Liver (tissue), 8 donors: ENCODE measurements at regions not wholly inside any gene's neighbourhood (a gene's known extent, or its start where the extent isn't known, plus 50 kb on each side); places are given as distances from the start of the nearest gene placed in this dataset.

ENCODE experiments used
- DNase-seq: peaks from one replicate; pipeline ENCODE4 v3.0.0-alpha.2; 2017; ENCODE audit warnings: low spot score
- H3K27ac ChIP-seq, 2 donors: one replicate each; pipeline ENCODE4 v1.7.0; 2013; ENCODE audit warnings: inconsistent platforms in 2 of 2, low read length in 2 of 2, control low read depth in 1 of 2, low read depth in 1 of 2, mild to moderate bottlenecking in 1 of 2
- H3K27me3 ChIP-seq, 4 donors: one replicate each; pipeline versions ENCODE4 v1.6.1 to v1.7.0; 2013; ENCODE audit warnings: low read length in 3 of 4, inconsistent platforms in 1 of 4, mild to moderate bottlenecking in 1 of 4, moderate library complexity in 1 of 4; ENCODE audit not compliant: control insufficient read depth in 4 of 4, insufficient read depth in 4 of 4
- H3K36me3 ChIP-seq, 4 donors: one replicate each; pipeline versions ENCODE4 v1.6.1 to v1.7.0; 2013; ENCODE audit warnings: low read length in 3 of 4, mild to moderate bottlenecking in 3 of 4, low read depth in 1 of 4, moderate library complexity in 1 of 4; ENCODE audit not compliant: control insufficient read depth in 4 of 4, insufficient read depth in 3 of 4
- H3K4me1 ChIP-seq, 4 donors: one replicate each; pipeline versions ENCODE4 v1.6.1 to v1.7.0; 2013; ENCODE audit warnings: low read length in 3 of 4, mild to moderate bottlenecking in 3 of 4, moderate library complexity in 1 of 4; ENCODE audit not compliant: control insufficient read depth in 4 of 4, insufficient read depth in 4 of 4
- H3K4me3 ChIP-seq, 3 donors: one replicate each; pipeline versions ENCODE4 v1.6.1 to v1.7.0; 2013; ENCODE audit warnings: low read length in 3 of 3, control low read depth in 1 of 3, low read depth in 1 of 3, mild to moderate bottlenecking in 1 of 3
- H3K9ac ChIP-seq, 2 donors: one replicate each; pipeline ENCODE4 v1.7.0; 2013; ENCODE audit warnings: low read length in 2 of 2, mild to moderate bottlenecking in 2 of 2, moderate library complexity in 2 of 2, control low read depth in 1 of 2, low read depth in 1 of 2
- H3K9me3 ChIP-seq, 4 donors: one replicate each; pipeline versions ENCODE4 v1.6.1 to v1.7.0; 2013; ENCODE audit warnings: low read length in 3 of 4; ENCODE audit not compliant: control insufficient read depth in 4 of 4
- CTCF ChIP-seq: fragments of 150-350 bp; IDR thresholded peaks from 2 replicates; pipeline ENCODE4 v1.5.1; 2017; ENCODE audit warnings: improper control_type of control experiment, low read depth, low read length; ENCODE audit not compliant: missing input control
- EGR1 ChIP-seq, 2 donors: IDR thresholded peaks; 2 replicates each; pipeline ENCODE4 v1.6.1; 2016 to 2018; ENCODE audit warnings: antibody characterized with exemption in 2 of 2, low read depth in 2 of 2
- FOXA2 ChIP-seq: IDR thresholded peaks from 2 replicates; pipeline ENCODE4 v1.6.1; 2016; ENCODE audit warnings: antibody characterized with exemption
- GABPA ChIP-seq, 2 donors: IDR thresholded peaks in 1 of 2; conservative IDR thresholded peaks in 1 of 2; 2 replicates each; pipeline ENCODE4 v1.6.1; 2016; ENCODE audit warnings: antibody characterized with exemption in 2 of 2, mild to moderate bottlenecking in 1 of 2, moderate library complexity in 1 of 2
- HNF4A ChIP-seq, 2 donors: conservative IDR thresholded peaks; 2 replicates each; pipeline ENCODE4 v1.6.1; 2016; ENCODE audit warnings: antibody characterized with exemption in 2 of 2, mild to moderate bottlenecking in 2 of 2
- HNF4G ChIP-seq: IDR thresholded peaks from 2 replicates; pipeline ENCODE4 v1.6.1; 2016; ENCODE audit warnings: antibody characterized with exemption
- JUND ChIP-seq, 2 donors: IDR thresholded peaks; 2 replicates each; pipeline ENCODE4 v1.6.1; 2016; ENCODE audit warnings: antibody characterized with exemption in 2 of 2
- MAX ChIP-seq: IDR thresholded peaks from 2 replicates; pipeline ENCODE4 v1.6.1; 2016; ENCODE audit warnings: antibody characterized with exemption
- NR2F2 ChIP-seq: IDR thresholded peaks from 2 replicates; pipeline ENCODE4 v1.6.1; 2016; ENCODE audit warnings: antibody characterized with exemption
- RAD21 ChIP-seq, 2 donors: IDR thresholded peaks; 2 replicates each; pipeline ENCODE4 v1.6.1; 2016; ENCODE audit warnings: antibody characterized with exemption in 2 of 2, mild to moderate bottlenecking in 2 of 2
- SP1 ChIP-seq: IDR thresholded peaks from 2 replicates; pipeline ENCODE4 v1.6.1; 2018; ENCODE audit warnings: antibody characterized with exemption, mild to moderate bottlenecking
- TAF1 ChIP-seq: conservative IDR thresholded peaks from 2 replicates; pipeline ENCODE4 v1.6.1; 2016; ENCODE audit warnings: antibody characterized with exemption, mild to moderate bottlenecking
- YY1 ChIP-seq: IDR thresholded peaks from 2 replicates; pipeline ENCODE4 v1.6.1; 2016; ENCODE audit warnings: antibody characterized with exemption, mild to moderate bottlenecking
- ZBTB33 ChIP-seq: IDR thresholded peaks from 2 replicates; pipeline ENCODE4 v1.6.1; 2016; ENCODE audit warnings: antibody characterized with exemption
- WGBS: extraction: QIAGEN DNeasy Blood & Tissue Kit; methylation state at CpG from one replicate; pipeline ENCODE4 v1.1.7; 2013; 5-methylcytosine and 5-hydroxymethylcytosine counted together
- donor health status: healthy.
- donor health status: healthy.
- donor health status: healthy.
- donor health status: healthy.
- donor health status: healthy.

- no peak for TF ChIP-seq ZBTB33
- no peak for TF ChIP-seq GABPA (IDR thresholded peaks at IDR 0.05 in 1 of 2, conservative IDR thresholded peaks at IDR 0.05 in 1 of 2)
- no peak for TF ChIP-seq NR2F2
Measured at GRCh38 chr2:147756069-147756468, 88.8 kb upstream of the ACVR2A start (continued).

- WGBS, result 71% methylated on average over 2 of the region's 2 CpGs
- H3K9me3 ChIP-seq, result no peaks in the 10 kb centered on the region
- no peak for DNase-seq
- H3K4me3 ChIP-seq, result no peak overlapping the region
- no peak overlapping the region for H3K27ac ChIP-seq
- no peaks in the 10 kb centered on the region for H3K4me1 ChIP-seq
- TF ChIP-seq SP1, result no peak
- H3K36me3 ChIP-seq, result no peaks in the 10 kb centered on the region
- H3K9ac ChIP-seq, result no peak overlapping the region
- no peaks in the 10 kb centered on the region for H3K27me3 ChIP-seq
Measured at GRCh38 chr2:147740211-147740927, 104.5 kb upstream of the ACVR2A start.

- Histone ChIP-seq H3K4me3 (no peak overlapping the region), H3K4me1 (no peaks in the 10 kb centered on the region), H3K9me3 (no peaks in the 10 kb centered on the region), H3K36me3 (no peaks in the 10 kb centered on the region), H3K27ac (no peak overlapping the region), H3K27me3 (no peaks in the 10 kb centered on the region), H3K9ac (no peak overlapping the region)
- WGBS, result 43% methylated on average over 3 of the region's 3 CpGs
- no peak for DNase-seq
- TF ChIP-seq RAD21 (IDR thresholded peaks at IDR 0.05), result no peak
- TF ChIP-seq EGR1 (IDR thresholded peaks at IDR 0.05; ENCODE audit: low read depth in 2 of 2), result no peak
- TF ChIP-seq TAF1, result no peak
- no peak for TF ChIP-seq CTCF
- TF ChIP-seq HNF4G, result no peak
- TF ChIP-seq FOXA2, result no peak
- TF ChIP-seq YY1, result no peak
- no peak for TF ChIP-seq MAX
Measured at GRCh38 chr2:147739508-147739907, 105.3 kb upstream of the ACVR2A start.

GRCh38 chr2:147718831-147719230, 126.0 kb upstream of the ACVR2A start:
- no peaks in the 10 kb centered on the region for H3K4me1 ChIP-seq
- DNase-seq, result no peak
- 55% methylated on average over 2 of the region's 2 CpGs for WGBS

More at GRCh38 chr2:147718831-147719230, 126.0 kb upstream of the ACVR2A start:
- Histone ChIP-seq H3K27me3 (no peaks in the 10 kb centered on the region), H3K36me3 (no peaks in the 10 kb centered on the region), H3K9me3 (no peaks in the 10 kb centered on the region), H3K4me3 (no peak overlapping the region), H3K9ac (no peak overlapping the region), H3K27ac (no peak overlapping the region)
- no peak for TF ChIP-seq JUND (IDR thresholded peaks at IDR 0.05)
- no peak for TF ChIP-seq HNF4A (conservative IDR thresholded peaks at IDR 0.05)
- no peak for TF ChIP-seq SP1
- no peak for TF ChIP-seq CTCF
